WTC11 (cell line): ENCODE measurements at regions not wholly inside any gene's neighbourhood (a gene's known extent, or its start where the extent isn't known, plus 50 kb on each side); places are given as distances from the start of the nearest gene placed in this dataset.

ENCODE experiments used
- ATAC-seq: fragments of 200-7000 bp; cut with Tn5 transposase; 2 replicates; pipeline ENCODE4 v1.10.0; 2021; ENCODE audit warnings: mild to moderate bottlenecking, moderate library complexity
- CTCF ChIA-PET: fragments of 300-600 bp; sonication (Branson Sonifier 250); formaldehyde crosslinking; loops from one replicate; lab custom pipeline; 2021; ENCODE audit warnings: antibody characterized with exemption; lab: Charles Lee
- POLR2A ChIA-PET: fragments of 350-600 bp; sonication (Branson Sonifier 250); formaldehyde crosslinking; loops from one replicate; lab custom pipeline; 2021; ENCODE audit warnings: antibody characterized with exemption; lab: Charles Lee
- DNase-seq: peaks from one replicate; pipeline ENCODE4 v3.0.0; 2021; ENCODE audit warnings: low spot score
- H3K27ac Mint-ChIP-seq: 2 replicates; pipeline ENCODE4 v1.8.0; 2021; ENCODE audit warnings: mixed read lengths
- H3K27me3 Mint-ChIP-seq: 2 replicates; pipeline ENCODE4 v1.8.0; 2021; ENCODE audit warnings: low read depth, mild to moderate bottlenecking, moderate library complexity, mixed read lengths
- H3K36me3 Mint-ChIP-seq: 2 replicates; pipeline ENCODE4 v1.8.0; 2021; ENCODE audit warnings: mixed read lengths
- H3K4me1 Mint-ChIP-seq: 2 replicates; pipeline ENCODE4 v1.8.0; 2022; ENCODE audit warnings: mixed read lengths
- H3K4me3 Mint-ChIP-seq: 2 replicates; pipeline ENCODE4 v1.8.0; 2021; ENCODE audit warnings: mild to moderate bottlenecking, moderate library complexity, mixed read lengths
- H3K9me3 Mint-ChIP-seq: 2 replicates; pipeline ENCODE4 v1.8.0; 2021; ENCODE audit warnings: mixed read lengths
- FOXP4 ChIP-seq: sonication (generic); formaldehyde crosslinking; IDR thresholded peaks from 2 replicates; pipeline ENCODE4 v1.8.0; 2022; ENCODE audit warnings: mild to moderate bottlenecking, missing genetic modification reagents
- MXD4 ChIP-seq: fragments of 250-450 bp; sonication (Bioruptor Pico); IDR thresholded peaks from 2 replicates; pipeline ENCODE4 v1.8.0; 2021; ENCODE audit warnings: mild to moderate bottlenecking, moderate library complexity, borderline replicate concordance
- NFE2L1 ChIP-seq: sonication (generic); formaldehyde crosslinking; IDR thresholded peaks from 2 replicates; pipeline ENCODE4 v1.8.1; 2023; ENCODE audit warnings: missing genetic modification reagents
- OVOL2 ChIP-seq: fragments of 250-450 bp; sonication (Bioruptor Pico); IDR thresholded peaks from 2 replicates; pipeline ENCODE4 v1.9.0; 2021; ENCODE audit warnings: mild to moderate bottlenecking, borderline replicate concordance
- PRDM15 ChIP-seq: sonication (generic); formaldehyde crosslinking; IDR thresholded peaks from 2 replicates; pipeline ENCODE4 v1.8.0; 2022; ENCODE audit warnings: missing genetic modification reagents
- PRRX2 ChIP-seq: fragments of 250-450 bp; sonication (Bioruptor Pico); IDR thresholded peaks from 2 replicates; pipeline ENCODE4 v1.8.0; 2021; ENCODE audit warnings: mild to moderate bottlenecking
- RORB ChIP-seq: fragments of 250-450 bp; sonication (Bioruptor Pico); IDR thresholded peaks from 2 replicates; pipeline ENCODE4 v1.9.0; 2021; ENCODE audit warnings: mild to moderate bottlenecking
- SP1 ChIP-seq: sonication (generic); formaldehyde crosslinking; conservative IDR thresholded peaks from 2 replicates; pipeline ENCODE4 v1.8.1; 2022; ENCODE audit warnings: missing genetic modification reagents
- ZNF232 ChIP-seq: sonication (generic); formaldehyde crosslinking; IDR thresholded peaks from 2 replicates; pipeline ENCODE4 v1.8.0; 2022; ENCODE audit warnings: mild to moderate bottlenecking, missing genetic modification reagents
- ZNF263 ChIP-seq: sonication (generic); formaldehyde crosslinking; IDR thresholded peaks from 2 replicates; pipeline ENCODE4 v1.8.1; 2022; ENCODE audit warnings: low read depth, mild to moderate bottlenecking, moderate library complexity, missing genetic modification reagents
- TF ChIP-seq, protein P1 (sequence below): sonication (generic); formaldehyde crosslinking; IDR thresholded peaks from 2 replicates; pipeline ENCODE4 v1.8.0; 2022; ENCODE audit warnings: mild to moderate bottlenecking, missing genetic modification reagents
- TF ChIP-seq, protein P2 (sequence below): sonication (generic); formaldehyde crosslinking; IDR thresholded peaks from 2 replicates; pipeline ENCODE4 v1.8.1; 2022; ENCODE audit warnings: mild to moderate bottlenecking, missing genetic modification reagents, moderate library complexity, borderline replicate concordance
- TF ChIP-seq, protein P3 (sequence below): fragments of 250-450 bp; sonication (Bioruptor Pico); IDR thresholded peaks from 2 replicates; pipeline ENCODE4 v1.9.0; 2021; ENCODE audit warnings: mild to moderate bottlenecking
- TF ChIP-seq, protein P4 (sequence below): sonication (generic); formaldehyde crosslinking; conservative IDR thresholded peaks from 2 replicates; pipeline ENCODE4 v1.8.1; 2022; ENCODE audit warnings: mild to moderate bottlenecking, missing genetic modification reagents
- TF ChIP-seq, protein P5 (sequence below): sonication (generic); formaldehyde crosslinking; IDR thresholded peaks from 2 replicates; pipeline ENCODE4 v1.8.1; 2023; ENCODE audit warnings: mild to moderate bottlenecking, missing genetic modification reagents, borderline replicate concordance

DNA sequence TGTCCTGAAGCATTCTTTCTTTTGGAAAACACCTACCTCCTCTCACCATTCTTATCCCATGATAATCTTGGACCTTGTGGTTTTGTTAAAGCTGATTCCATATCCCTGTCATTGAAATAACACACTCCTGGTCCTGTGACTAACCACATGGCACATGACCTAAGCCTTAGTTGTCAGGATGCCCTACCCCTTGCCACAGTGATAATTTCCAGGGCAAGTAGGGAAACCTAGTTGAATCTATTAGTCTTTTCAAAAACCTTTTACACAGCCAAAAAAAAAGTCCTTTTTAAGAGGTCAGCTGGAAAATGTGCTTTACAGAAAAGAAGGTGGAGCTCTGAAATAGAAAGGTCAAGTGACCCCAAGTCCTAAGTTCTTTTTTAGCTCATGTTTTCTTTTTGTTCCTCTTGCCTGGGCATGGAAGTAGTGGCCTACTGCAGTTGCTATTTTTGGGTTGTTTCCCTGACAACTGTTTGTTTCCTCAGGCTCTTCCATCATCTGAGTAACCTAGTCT lies 608.4 kb downstream of the LRFN5 start (continued):
- TF ChIP-seq, protein P1, sequence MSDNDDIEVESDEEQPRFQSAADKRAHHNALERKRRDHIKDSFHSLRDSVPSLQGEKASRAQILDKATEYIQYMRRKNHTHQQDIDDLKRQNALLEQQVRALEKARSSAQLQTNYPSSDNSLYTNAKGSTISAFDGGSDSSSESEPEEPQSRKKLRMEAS, result no peak
- TF ChIP-seq, protein P2, sequence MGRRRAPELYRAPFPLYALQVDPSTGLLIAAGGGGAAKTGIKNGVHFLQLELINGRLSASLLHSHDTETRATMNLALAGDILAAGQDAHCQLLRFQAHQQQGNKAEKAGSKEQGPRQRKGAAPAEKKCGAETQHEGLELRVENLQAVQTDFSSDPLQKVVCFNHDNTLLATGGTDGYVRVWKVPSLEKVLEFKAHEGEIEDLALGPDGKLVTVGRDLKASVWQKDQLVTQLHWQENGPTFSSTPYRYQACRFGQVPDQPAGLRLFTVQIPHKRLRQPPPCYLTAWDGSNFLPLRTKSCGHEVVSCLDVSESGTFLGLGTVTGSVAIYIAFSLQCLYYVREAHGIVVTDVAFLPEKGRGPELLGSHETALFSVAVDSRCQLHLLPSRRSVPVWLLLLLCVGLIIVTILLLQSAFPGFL (CRISPR knock-in tag), result no peak
- TF ChIP-seq PRRX2 (CRISPR knock-in tag), result no peak
- no peak for TF ChIP-seq ZNF263
- TF ChIP-seq, protein P3, sequence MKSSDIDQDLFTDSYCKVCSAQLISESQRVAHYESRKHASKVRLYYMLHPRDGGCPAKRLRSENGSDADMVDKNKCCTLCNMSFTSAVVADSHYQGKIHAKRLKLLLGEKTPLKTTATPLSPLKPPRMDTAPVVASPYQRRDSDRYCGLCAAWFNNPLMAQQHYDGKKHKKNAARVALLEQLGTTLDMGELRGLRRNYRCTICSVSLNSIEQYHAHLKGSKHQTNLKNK (CRISPR knock-in tag), result no peak
- no peak for TF ChIP-seq PRDM15 (CRISPR knock-in tag)
- TF ChIP-seq RORB (CRISPR knock-in tag), result no peak

DNA sequence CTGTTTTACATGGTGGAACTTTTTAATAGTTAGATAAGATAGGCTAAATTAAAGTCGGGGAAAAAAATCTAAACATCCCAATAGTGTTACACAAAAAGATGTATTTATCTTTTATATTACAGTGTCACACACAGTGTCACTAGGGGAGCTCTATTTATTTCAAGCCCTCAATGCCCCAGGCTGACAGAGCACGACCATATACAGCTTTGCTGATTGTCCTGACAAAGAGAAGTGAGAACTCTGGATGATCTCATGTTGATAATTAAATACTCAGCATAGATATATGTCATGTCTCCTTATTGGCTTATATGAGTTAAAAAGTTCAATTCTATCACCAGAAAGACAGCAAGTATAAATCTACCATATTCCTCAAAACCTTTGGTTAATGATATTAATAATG lies 594.3 kb downstream of the LRFN5 start:
- Mint-ChIP-seq H3K4me3 (no peak overlapping the region), H3K9me3 (peaks cover 7% of the 10 kb centered on the region), H3K36me3 (0 out of 2 replicates have a peak, but pooled peaks cover 3% of the 10 kb centered on the region), H3K4me1 (peaks cover 23% of the 10 kb centered on the region), H3K27me3 (no peaks in the 10 kb centered on the region), H3K27ac (no peak overlapping the region)
- no peak for ATAC-seq
- ChIA-PET CTCF (interaction anchor here (0.9 kb wide), 1 partner anchor 14 kb away, joined by 3 read pairs; no protein-coding TSS in a partner anchor), POLR2A (no interaction called here)
- no peak for DNase-seq
- TF ChIP-seq NFE2L1 (CRISPR knock-in tag), result no peak
- TF ChIP-seq, protein P4, sequence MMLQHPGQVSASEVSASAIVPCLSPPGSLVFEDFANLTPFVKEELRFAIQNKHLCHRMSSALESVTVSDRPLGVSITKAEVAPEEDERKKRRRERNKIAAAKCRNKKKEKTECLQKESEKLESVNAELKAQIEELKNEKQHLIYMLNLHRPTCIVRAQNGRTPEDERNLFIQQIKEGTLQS (CRISPR knock-in tag), result no peak
- TF ChIP-seq, protein P5, sequence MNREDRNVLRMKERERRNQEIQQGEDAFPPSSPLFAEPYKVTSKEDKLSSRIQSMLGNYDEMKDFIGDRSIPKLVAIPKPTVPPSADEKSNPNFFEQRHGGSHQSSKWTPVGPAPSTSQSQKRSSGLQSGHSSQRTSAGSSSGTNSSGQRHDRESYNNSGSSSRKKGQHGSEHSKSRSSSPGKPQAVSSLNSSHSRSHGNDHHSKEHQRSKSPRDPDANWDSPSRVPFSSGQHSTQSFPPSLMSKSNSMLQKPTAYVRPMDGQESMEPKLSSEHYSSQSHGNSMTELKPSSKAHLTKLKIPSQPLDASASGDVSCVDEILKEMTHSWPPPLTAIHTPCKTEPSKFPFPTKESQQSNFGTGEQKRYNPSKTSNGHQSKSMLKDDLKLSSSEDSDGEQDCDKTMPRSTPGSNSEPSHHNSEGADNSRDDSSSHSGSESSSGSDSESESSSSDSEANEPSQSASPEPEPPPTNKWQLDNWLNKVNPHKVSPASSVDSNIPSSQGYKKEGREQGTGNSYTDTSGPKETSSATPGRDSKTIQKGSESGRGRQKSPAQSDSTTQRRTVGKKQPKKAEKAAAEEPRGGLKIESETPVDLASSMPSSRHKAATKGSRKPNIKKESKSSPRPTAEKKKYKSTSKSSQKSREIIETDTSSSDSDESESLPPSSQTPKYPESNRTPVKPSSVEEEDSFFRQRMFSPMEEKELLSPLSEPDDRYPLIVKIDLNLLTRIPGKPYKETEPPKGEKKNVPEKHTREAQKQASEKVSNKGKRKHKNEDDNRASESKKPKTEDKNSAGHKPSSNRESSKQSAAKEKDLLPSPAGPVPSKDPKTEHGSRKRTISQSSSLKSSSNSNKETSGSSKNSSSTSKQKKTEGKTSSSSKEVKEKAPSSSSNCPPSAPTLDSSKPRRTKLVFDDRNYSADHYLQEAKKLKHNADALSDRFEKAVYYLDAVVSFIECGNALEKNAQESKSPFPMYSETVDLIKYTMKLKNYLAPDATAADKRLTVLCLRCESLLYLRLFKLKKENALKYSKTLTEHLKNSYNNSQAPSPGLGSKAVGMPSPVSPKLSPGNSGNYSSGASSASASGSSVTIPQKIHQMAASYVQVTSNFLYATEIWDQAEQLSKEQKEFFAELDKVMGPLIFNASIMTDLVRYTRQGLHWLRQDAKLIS, result no peak
- TF ChIP-seq FOXP4 (CRISPR knock-in tag), result no peak
- TF ChIP-seq SP1 (CRISPR knock-in tag), result no peak
- no peak for TF ChIP-seq MXD4
- no peak for TF ChIP-seq ZNF232 (CRISPR knock-in tag)
- TF ChIP-seq OVOL2, result no peak
